HepG2 (cell line): ENCODE measurements at regions not wholly inside any gene's neighbourhood (a gene's known extent, or its start where the extent isn't known, plus 50 kb on each side); places are given as distances from the start of the nearest gene placed in this dataset.

Source experiments
- ATAC-seq: fragments of 200-7000 bp; cut with Tn5 transposase; 3 replicates; pipeline ENCODE4 v1.9.1; 2020; ENCODE audit warnings: mild to moderate bottlenecking, moderate library complexity
- BruUV-seq: library from RNA; stranded (reverse); fragments of 400-500 nt; replicated peaks from 2 replicates; lab custom pipeline; 2021; lab: Mats Ljungman, UMichigan
- CTCF ChIA-PET: fragments of 300-600 bp; formaldehyde crosslinking; extraction: SDS; loops from one replicate; lab custom pipeline; 2021; ENCODE audit warnings: low total read pairs, inconsistent platforms, low intra/inter-chr PET ratio; lab: Yijun Ruan, JAX
- POLR2A ChIA-PET: fragments of 350-600 bp; sonication (Branson Sonifier 250); formaldehyde crosslinking; loops from one replicate; lab custom pipeline; 2020; ENCODE audit warnings: antibody characterized with exemption, inconsistent platforms; lab: Yijun Ruan, JAX
- DNase-seq: peaks from one replicate; pipeline ENCODE4 v3.0.0-alpha.2; 2015; ENCODE audit warnings: low spot score
- FAIRE-seq: peaks from 3 replicates; lab custom pipeline; 2011; peaks lifted over from hg19 to GRCh38; lab: Jason Lieb, UNC
- H2AFZ ChIP-seq: one replicate; pipeline ENCODE4 v1.6.1; 2011; ENCODE audit warnings: low read length, inconsistent platforms
- H3K27ac ChIP-seq: fragments of 300-600 bp; 3 replicates; pipeline ENCODE4 v1.8.0; 2011; ENCODE audit warnings: mixed run types, mild to moderate bottlenecking, mixed read lengths, low read length, inconsistent platforms; ENCODE audit not compliant: insufficient read depth; ENCODE audit errors: extremely low read length
- H3K27me3 ChIP-seq, 2 experiments: fragments of 200-600 bp in 1 of 2; 2 replicates in 1 of 2; 3 replicates in 1 of 2; pipeline versions ENCODE4 v1.6.0 to v1.8.0; 2011; ENCODE audit warnings: low read length in 2 of 2, mild to moderate bottlenecking in 2 of 2, moderate library complexity in 2 of 2, inconsistent platforms in 1 of 2; ENCODE audit not compliant: insufficient read depth in 2 of 2, control insufficient read depth in 1 of 2
- H3K36me3 ChIP-seq, 2 experiments: fragments of 200-600 bp in 1 of 2; replicated peaks in 1 of 2; 2 replicates in 1 of 2; 3 replicates in 1 of 2; pipeline versions ENCODE4 v1.5.1 to v1.8.0; 2011; ENCODE audit warnings: low read length in 2 of 2, inconsistent platforms in 1 of 2; ENCODE audit not compliant: insufficient read depth in 2 of 2, control insufficient read depth in 1 of 2
- H3K4me1 ChIP-seq: 2 replicates; pipeline ENCODE4 v1.5.1; 2012; ENCODE audit warnings: low read length, inconsistent platforms; ENCODE audit not compliant: insufficient read depth
- H3K4me2 ChIP-seq: 2 replicates; pipeline ENCODE4 v1.6.0; 2011; ENCODE audit warnings: low read depth, low read length, inconsistent platforms
- H3K4me3 ChIP-seq, 3 experiments: fragments of 200-600 bp in 1 of 3; sonication (generic), shearing (Covaris generic) in 1 of 3; replicated peaks in 1 of 3; 2 replicates each; pipeline ENCODE4 v1.5.1; 2011 to 2016; ENCODE audit warnings: low read length in 3 of 3, inconsistent platforms in 2 of 3, low read depth in 2 of 3, mild to moderate bottlenecking in 2 of 3, control low read depth in 1 of 3, mixed read lengths in 1 of 3; ENCODE audit not compliant: insufficient read depth in 1 of 3
- H3K79me2 ChIP-seq: one replicate; pipeline ENCODE4 v1.6.1; 2011; ENCODE audit warnings: low read length, inconsistent platforms; ENCODE audit not compliant: insufficient read depth
- H3K9ac ChIP-seq: 2 replicates; pipeline ENCODE4 v1.6.0; 2011; ENCODE audit warnings: mild to moderate bottlenecking, low read depth, low read length, inconsistent platforms; ENCODE audit not compliant: insufficient read depth
- H3K9me3 ChIP-seq: 2 replicates; pipeline ENCODE4 v1.5.1; 2012; ENCODE audit warnings: mild to moderate bottlenecking, low read length
- H4K20me1 ChIP-seq: 2 replicates; pipeline ENCODE4 v1.6.0; 2011; ENCODE audit warnings: inconsistent platforms, mild to moderate bottlenecking, low read length, moderate library complexity; ENCODE audit not compliant: insufficient read depth
- EEA1 ChIP-seq: sonication (generic); formaldehyde crosslinking; IDR thresholded peaks from 2 replicates; pipeline ENCODE4 v1.5.1; 2020; ENCODE audit warnings: mild to moderate bottlenecking, missing genetic modification reagents, borderline replicate concordance
- LCORL ChIP-seq, 2 experiments: fragments of 450-650 bp in 1 of 2; sonication (generic) in 1 of 2; formaldehyde crosslinking in 1 of 2; IDR thresholded peaks; 2 replicates each; pipeline versions ENCODE4 v1.5.0 to v1.6.1; 2017 to 2020; ENCODE audit warnings: antibody characterized with exemption in 1 of 2, missing genetic modification reagents in 1 of 2
- RAD51 ChIP-seq: fragments of 450-650 bp; IDR thresholded peaks from 2 replicates; pipeline ENCODE4 v1.6.1; 2016; ENCODE audit warnings: borderline replicate concordance
- TOPORS ChIP-seq: sonication (generic); formaldehyde crosslinking; IDR thresholded peaks from 2 replicates; pipeline ENCODE4 v1.8.0; 2023; ENCODE audit warnings: mild to moderate bottlenecking, missing genetic modification reagents
- ZMYM4 ChIP-seq: sonication (generic); formaldehyde crosslinking; IDR thresholded peaks from 2 replicates; pipeline ENCODE4 v1.8.1; 2023; ENCODE audit warnings: mild to moderate bottlenecking, missing genetic modification reagents
- WGBS: methylation state at CpG from one replicate; pipeline ENCODE4 v1.1.6; 2017; ENCODE audit warnings: low lambda C conversion rate; 5-methylcytosine and 5-hydroxymethylcytosine counted together
- in situ Hi-C: cut with HindIII; loops from 2 replicates; pipeline ENCODE4 v1.10.0; 2017; ENCODE audit warnings: low pct_unique_long_range_greater_than_20kb; ENCODE audit not compliant: extremely low pct_ligation_motif_present
- intact Hi-C: fragments of 100-400 bp; cut with micrococcal nuclease; formaldehyde crosslinking; loops from one replicate; pipeline ENCODE4 v1.10.0; 2022; ENCODE audit not compliant: unreplicated experiment
- TF ChIP-seq, protein P1 (sequence below), 2 experiments: sonication (generic) in 1 of 2; formaldehyde crosslinking in 1 of 2; IDR thresholded peaks; 2 replicates each; pipeline versions ENCODE4 v1.5.1 to v1.6.1; 2011 to 2020; ENCODE audit warnings: borderline replicate concordance in 1 of 2, low read depth in 1 of 2, low read length in 1 of 2, mild to moderate bottlenecking in 1 of 2, missing genetic modification reagents in 1 of 2, moderate library complexity in 1 of 2
- TF ChIP-seq, protein P2 (sequence below): sonication (generic); formaldehyde crosslinking; IDR thresholded peaks from 2 replicates; pipeline ENCODE4 v1.4.0; 2020; ENCODE audit warnings: missing genetic modification reagents
- TF ChIP-seq, protein P3 (sequence below): sonication (generic); formaldehyde crosslinking; IDR thresholded peaks from 2 replicates; pipeline ENCODE4 v1.4.0; 2020; ENCODE audit warnings: mild to moderate bottlenecking, missing genetic modification reagents

DNA sequence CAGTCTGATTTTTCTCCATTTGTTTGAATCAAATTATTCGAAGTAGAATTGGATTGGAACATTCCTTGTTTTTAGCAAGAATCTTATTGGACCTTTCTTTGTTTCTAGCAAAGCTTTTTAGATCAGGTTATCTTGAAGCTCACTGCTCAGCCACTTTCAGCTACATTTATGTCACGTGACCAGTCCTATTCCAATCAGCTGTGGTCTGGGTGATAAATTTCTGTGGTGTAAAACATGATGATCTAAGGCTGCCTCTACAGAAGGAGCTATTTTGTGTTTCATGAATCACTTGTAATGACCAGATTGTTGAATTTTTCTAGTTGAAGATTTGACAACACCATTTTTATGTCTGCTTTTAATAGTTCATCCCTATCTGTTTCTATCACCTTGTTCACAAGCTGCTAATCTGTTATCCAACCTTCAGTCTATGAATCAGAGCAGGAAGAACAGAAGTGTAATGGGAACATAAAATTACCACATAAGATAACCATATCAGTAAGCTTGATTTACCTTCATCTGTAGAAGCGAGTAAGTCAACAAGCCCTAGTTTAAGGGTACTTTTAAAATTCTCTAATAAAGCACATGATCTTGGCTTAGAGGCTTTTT is 101.0 kb upstream of the MAP3K7 start:
- no peak for ATAC-seq
- H4K20me1 ChIP-seq, result no peaks in the 10 kb centered on the region
- ChIA-PET CTCF (no interaction called here), POLR2A (no interaction called here)
- no peak for FAIRE-seq
- intact Hi-C loops, result no loop called here
- BruUV-seq, result no TSS peak
- no peaks in the 10 kb centered on the region for H3K36me3 ChIP-seq
- H3K27me3 ChIP-seq, result no peaks in the 10 kb centered on the region
- no peak overlapping the region for H3K4me2 ChIP-seq
- H3K27ac ChIP-seq, result no peak overlapping the region
- H3K4me3 ChIP-seq, result no peak overlapping the region
- TF ChIP-seq, protein P1, sequence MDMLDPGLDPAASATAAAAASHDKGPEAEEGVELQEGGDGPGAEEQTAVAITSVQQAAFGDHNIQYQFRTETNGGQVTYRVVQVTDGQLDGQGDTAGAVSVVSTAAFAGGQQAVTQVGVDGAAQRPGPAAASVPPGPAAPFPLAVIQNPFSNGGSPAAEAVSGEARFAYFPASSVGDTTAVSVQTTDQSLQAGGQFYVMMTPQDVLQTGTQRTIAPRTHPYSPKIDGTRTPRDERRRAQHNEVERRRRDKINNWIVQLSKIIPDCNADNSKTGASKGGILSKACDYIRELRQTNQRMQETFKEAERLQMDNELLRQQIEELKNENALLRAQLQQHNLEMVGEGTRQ (IDR thresholded peaks at IDR 0.05; ENCODE audit: low read depth, low read length), result peak; percentile 63
- TF ChIP-seq, protein P1 (CRISPR knock-in tag; IDR thresholded peaks at IDR 0.05; ENCODE audit: borderline replicate concordance), result no peak
- TF ChIP-seq TOPORS (no peak), ZMYM4 (CRISPR knock-in tag) (no peak), RAD51 (peak; percentile 83)
- no peaks in the 10 kb centered on the region for H3K4me1 ChIP-seq
- no peaks in the 10 kb centered on the region for H3K79me2 ChIP-seq
- DNase-seq, result no peak
- in situ Hi-C loops, result no loop called here
- no peak overlapping the region for H2AFZ ChIP-seq
- 1% methylated on average over 3 of the region's 3 CpGs for WGBS
- no peak overlapping the region for H3K9ac ChIP-seq
- no peaks in the 10 kb centered on the region for H3K9me3 ChIP-seq

DNA sequence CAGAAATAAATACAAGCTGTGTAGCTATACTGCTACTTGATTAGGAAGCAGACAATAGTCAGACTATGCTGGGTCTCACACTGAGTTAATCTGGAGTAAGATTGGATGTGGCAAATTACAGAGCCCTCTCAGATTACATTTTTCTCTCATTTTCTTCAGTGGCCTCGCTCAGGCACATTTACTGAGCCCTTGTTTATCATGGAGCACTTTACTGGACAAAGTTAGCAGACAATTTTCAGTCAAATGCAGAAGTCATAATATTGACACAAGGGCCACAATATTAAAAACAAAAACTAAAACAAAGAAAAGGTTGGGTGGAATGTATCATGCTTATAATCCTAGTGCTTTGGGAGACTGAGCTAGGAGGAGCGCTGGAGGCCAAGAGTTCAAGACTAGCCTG is 95.0 kb upstream of the MAP3K7 start:
- H3K4me3 ChIP-seq, result no peak overlapping the region
- H3K9me3 ChIP-seq, result no peaks in the 10 kb centered on the region
- H3K9ac ChIP-seq, result no peak overlapping the region
- no peak overlapping the region for H2AFZ ChIP-seq
- no TSS peak for BruUV-seq
- DNase-seq, result no peak
- no peaks in the 10 kb centered on the region for H4K20me1 ChIP-seq
- H3K4me2 ChIP-seq, result no peak overlapping the region
- no peak for ATAC-seq
- H3K79me2 ChIP-seq, result no peaks in the 10 kb centered on the region
- no peaks in the 10 kb centered on the region for H3K27me3 ChIP-seq
- ChIA-PET CTCF (no interaction called here), POLR2A (no interaction called here)
- 45% methylated on average over 2 of the region's 2 CpGs for WGBS
- in situ Hi-C loops, result no loop called here
- intact Hi-C loops, result no loop called here
- FAIRE-seq, result no peak
- no peak overlapping the region for H3K27ac ChIP-seq
- no peaks in the 10 kb centered on the region for H3K4me1 ChIP-seq
- H3K36me3 ChIP-seq, result no peaks in the 10 kb centered on the region
- TF ChIP-seq, protein P2, sequence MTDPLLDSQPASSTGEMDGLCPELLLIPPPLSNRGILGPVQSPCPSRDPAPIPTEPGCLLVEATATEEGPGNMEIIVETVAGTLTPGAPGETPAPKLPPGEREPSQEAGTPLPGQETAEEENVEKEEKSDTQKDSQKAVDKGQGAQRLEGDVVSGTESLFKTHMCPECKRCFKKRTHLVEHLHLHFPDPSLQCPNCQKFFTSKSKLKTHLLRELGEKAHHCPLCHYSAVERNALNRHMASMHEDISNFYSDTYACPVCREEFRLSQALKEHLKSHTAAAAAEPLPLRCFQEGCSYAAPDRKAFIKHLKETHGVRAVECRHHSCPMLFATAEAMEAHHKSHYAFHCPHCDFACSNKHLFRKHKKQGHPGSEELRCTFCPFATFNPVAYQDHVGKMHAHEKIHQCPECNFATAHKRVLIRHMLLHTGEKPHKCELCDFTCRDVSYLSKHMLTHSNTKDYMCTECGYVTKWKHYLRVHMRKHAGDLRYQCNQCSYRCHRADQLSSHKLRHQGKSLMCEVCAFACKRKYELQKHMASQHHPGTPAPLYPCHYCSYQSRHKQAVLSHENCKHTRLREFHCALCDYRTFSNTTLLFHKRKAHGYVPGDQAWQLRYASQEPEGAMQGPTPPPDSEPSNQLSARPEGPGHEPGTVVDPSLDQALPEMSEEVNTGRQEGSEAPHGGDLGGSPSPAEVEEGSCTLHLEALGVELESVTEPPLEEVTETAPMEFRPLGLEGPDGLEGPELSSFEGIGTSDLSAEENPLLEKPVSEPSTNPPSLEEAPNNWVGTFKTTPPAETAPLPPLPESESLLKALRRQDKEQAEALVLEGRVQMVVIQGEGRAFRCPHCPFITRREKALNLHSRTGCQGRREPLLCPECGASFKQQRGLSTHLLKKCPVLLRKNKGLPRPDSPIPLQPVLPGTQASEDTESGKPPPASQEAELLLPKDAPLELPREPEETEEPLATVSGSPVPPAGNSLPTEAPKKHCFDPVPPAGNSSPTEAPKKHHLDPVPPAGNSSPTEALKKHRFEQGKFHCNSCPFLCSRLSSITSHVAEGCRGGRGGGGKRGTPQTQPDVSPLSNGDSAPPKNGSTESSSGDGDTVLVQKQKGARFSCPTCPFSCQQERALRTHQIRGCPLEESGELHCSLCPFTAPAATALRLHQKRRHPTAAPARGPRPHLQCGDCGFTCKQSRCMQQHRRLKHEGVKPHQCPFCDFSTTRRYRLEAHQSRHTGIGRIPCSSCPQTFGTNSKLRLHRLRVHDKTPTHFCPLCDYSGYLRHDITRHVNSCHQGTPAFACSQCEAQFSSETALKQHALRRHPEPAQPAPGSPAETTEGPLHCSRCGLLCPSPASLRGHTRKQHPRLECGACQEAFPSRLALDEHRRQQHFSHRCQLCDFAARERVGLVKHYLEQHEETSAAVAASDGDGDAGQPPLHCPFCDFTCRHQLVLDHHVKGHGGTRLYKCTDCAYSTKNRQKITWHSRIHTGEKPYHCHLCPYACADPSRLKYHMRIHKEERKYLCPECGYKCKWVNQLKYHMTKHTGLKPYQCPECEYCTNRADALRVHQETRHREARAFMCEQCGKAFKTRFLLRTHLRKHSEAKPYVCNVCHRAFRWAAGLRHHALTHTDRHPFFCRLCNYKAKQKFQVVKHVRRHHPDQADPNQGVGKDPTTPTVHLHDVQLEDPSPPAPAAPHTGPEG (CRISPR knock-in tag), result no peak
- TF ChIP-seq EEA1 (CRISPR knock-in tag) (no peak), LCORL (IDR thresholded peaks at IDR 0.05) (no peak), LCORL (CRISPR knock-in tag; IDR thresholded peaks at IDR 0.05) (no peak)
- TF ChIP-seq, protein P3, sequence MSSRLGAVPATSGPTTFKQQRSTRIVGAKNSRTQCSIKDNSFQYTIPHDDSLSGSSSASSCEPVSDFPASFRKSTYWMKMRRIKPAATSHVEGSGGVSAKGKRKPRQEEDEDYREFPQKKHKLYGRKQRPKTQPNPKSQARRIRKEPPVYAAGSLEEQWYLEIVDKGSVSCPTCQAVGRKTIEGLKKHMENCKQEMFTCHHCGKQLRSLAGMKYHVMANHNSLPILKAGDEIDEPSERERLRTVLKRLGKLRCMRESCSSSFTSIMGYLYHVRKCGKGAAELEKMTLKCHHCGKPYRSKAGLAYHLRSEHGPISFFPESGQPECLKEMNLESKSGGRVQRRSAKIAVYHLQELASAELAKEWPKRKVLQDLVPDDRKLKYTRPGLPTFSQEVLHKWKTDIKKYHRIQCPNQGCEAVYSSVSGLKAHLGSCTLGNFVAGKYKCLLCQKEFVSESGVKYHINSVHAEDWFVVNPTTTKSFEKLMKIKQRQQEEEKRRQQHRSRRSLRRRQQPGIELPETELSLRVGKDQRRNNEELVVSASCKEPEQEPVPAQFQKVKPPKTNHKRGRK (CRISPR knock-in tag), result no peak
